ENCODE measurements at regions not wholly inside any gene's neighbourhood (a gene's known extent, or its start where the extent isn't known, plus 50 kb on each side); places are given as distances from the start of the nearest gene placed in this dataset.

DNA sequence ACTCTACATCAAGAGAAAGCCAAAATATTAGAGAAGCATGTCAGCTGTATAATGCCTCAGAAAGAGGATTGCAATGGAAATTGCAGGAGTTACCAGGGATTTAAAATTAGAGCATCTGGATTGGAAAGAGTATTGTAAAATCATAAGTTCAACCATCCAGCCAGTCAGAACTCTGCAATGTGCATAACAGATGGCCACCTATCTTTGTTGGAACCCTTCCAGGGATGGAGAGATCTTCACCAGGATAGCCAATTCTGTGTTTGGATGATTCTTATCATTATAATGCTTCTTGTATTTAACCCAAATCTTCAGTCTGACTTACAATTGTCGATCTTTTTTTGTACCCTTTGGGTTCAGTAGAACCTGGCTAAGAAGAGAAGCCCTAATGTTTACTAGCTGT, 164.4 kb downstream of the TLR4 start:
- H3K4me2 ChIP-seq (ENCODE audit: extremely low read depth, insufficient read depth, low read length): no peak overlapping the region
- H3K27ac ChIP-seq (ENCODE audit: insufficient read depth, low read length): no peak overlapping the region
- no peaks in the 10 kb centered on the region for H3K79me2 ChIP-seq (ENCODE audit: control insufficient read depth, insufficient read depth, low read length)
- no peak overlapping the region for H2AFZ ChIP-seq (ENCODE audit: low read length)
- H3K9ac ChIP-seq (ENCODE audit: insufficient read depth, low read length): no peak overlapping the region
- no peaks in the 10 kb centered on the region for H3K9me3 ChIP-seq (ENCODE audit: control insufficient read depth, insufficient read depth, low read depth, low read length)
- no peaks in the 10 kb centered on the region for H3K36me3 ChIP-seq (ENCODE audit: control insufficient read depth, insufficient read depth, low read length)
- DNase-seq (ENCODE audit: low read depth in 2 of 2): no peak
- no peak overlapping the region for H3K4me3 ChIP-seq (replicated peaks in 1 of 4; ENCODE audit: control extremely low read depth in 1 of 4, insufficient read depth in 1 of 4, low read depth in 3 of 4, low read length in 4 of 4)
- no peaks in the 10 kb centered on the region for H3K27me3 ChIP-seq (ENCODE audit: control insufficient read depth, insufficient read depth, low read length)
- TF ChIP-seq, protein P1, sequence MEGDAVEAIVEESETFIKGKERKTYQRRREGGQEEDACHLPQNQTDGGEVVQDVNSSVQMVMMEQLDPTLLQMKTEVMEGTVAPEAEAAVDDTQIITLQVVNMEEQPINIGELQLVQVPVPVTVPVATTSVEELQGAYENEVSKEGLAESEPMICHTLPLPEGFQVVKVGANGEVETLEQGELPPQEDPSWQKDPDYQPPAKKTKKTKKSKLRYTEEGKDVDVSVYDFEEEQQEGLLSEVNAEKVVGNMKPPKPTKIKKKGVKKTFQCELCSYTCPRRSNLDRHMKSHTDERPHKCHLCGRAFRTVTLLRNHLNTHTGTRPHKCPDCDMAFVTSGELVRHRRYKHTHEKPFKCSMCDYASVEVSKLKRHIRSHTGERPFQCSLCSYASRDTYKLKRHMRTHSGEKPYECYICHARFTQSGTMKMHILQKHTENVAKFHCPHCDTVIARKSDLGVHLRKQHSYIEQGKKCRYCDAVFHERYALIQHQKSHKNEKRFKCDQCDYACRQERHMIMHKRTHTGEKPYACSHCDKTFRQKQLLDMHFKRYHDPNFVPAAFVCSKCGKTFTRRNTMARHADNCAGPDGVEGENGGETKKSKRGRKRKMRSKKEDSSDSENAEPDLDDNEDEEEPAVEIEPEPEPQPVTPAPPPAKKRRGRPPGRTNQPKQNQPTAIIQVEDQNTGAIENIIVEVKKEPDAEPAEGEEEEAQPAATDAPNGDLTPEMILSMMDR (conservative IDR thresholded peaks at IDR 0.05 in 1 of 2, IDR thresholded peaks at IDR 0.05 in 1 of 2; ENCODE audit: low read depth in 1 of 2, low read length in 2 of 2): no peak
- no peak for TF ChIP-seq EZH2 (IDR thresholded peaks at IDR 0.05; ENCODE audit: low read length, missing control alignments)
- H4K20me1 ChIP-seq (ENCODE audit: control insufficient read depth, extremely low read depth, insufficient read depth, low read length): no peaks in the 10 kb centered on the region
- H3K4me1 ChIP-seq (ENCODE audit: control insufficient read depth, extremely low read depth, insufficient read depth, low read length): no peaks in the 10 kb centered on the region

DNA sequence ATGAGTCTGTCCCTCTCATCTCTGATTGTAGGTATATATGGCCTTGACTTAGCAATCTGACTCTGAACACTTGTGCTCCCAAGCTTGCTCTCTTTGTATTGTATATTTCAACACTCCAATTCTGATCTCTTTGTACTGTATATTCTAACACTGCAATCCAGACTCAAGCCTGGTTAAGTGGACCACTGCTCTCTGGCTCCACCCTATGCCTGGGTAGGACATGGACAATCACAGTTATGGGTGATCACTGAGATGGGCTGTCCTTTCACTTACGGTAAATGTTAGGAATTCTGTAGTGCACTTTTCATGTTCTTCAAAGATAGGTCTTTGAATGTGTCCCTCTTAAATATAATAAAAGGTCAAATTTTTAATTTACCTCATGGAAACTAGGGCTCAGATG, 165.1 kb downstream of the TLR4 start:
- no peak overlapping the region for H3K27ac ChIP-seq (ENCODE audit: insufficient read depth, low read length)
- H3K79me2 ChIP-seq (ENCODE audit: control insufficient read depth, insufficient read depth, low read length): no peaks in the 10 kb centered on the region
- no peak overlapping the region for H3K9ac ChIP-seq (ENCODE audit: insufficient read depth, low read length)
- no peaks in the 10 kb centered on the region for H4K20me1 ChIP-seq (ENCODE audit: control insufficient read depth, extremely low read depth, insufficient read depth, low read length)
- H3K27me3 ChIP-seq (ENCODE audit: control insufficient read depth, insufficient read depth, low read length): no peaks in the 10 kb centered on the region
- H3K4me2 ChIP-seq (ENCODE audit: extremely low read depth, insufficient read depth, low read length): no peak overlapping the region
- H3K36me3 ChIP-seq (ENCODE audit: control insufficient read depth, insufficient read depth, low read length): no peaks in the 10 kb centered on the region
- TF ChIP-seq, protein P1 (conservative IDR thresholded peaks at IDR 0.05 in 1 of 2, IDR thresholded peaks at IDR 0.05 in 1 of 2; ENCODE audit: low read depth in 1 of 2, low read length in 2 of 2): no peak
- TF ChIP-seq EZH2 (IDR thresholded peaks at IDR 0.05; ENCODE audit: low read length, missing control alignments): no peak
- H2AFZ ChIP-seq (ENCODE audit: low read length): no peak overlapping the region
- H3K4me1 ChIP-seq (ENCODE audit: control insufficient read depth, extremely low read depth, insufficient read depth, low read length): no peaks in the 10 kb centered on the region
- H3K4me3 ChIP-seq (replicated peaks in 1 of 4; ENCODE audit: control extremely low read depth in 1 of 4, insufficient read depth in 1 of 4, low read depth in 3 of 4, low read length in 4 of 4): no peak overlapping the region
- DNase-seq (ENCODE audit: low read depth in 2 of 2): no peak
- H3K9me3 ChIP-seq (ENCODE audit: control insufficient read depth, insufficient read depth, low read depth, low read length): no peaks in the 10 kb centered on the region

DNA sequence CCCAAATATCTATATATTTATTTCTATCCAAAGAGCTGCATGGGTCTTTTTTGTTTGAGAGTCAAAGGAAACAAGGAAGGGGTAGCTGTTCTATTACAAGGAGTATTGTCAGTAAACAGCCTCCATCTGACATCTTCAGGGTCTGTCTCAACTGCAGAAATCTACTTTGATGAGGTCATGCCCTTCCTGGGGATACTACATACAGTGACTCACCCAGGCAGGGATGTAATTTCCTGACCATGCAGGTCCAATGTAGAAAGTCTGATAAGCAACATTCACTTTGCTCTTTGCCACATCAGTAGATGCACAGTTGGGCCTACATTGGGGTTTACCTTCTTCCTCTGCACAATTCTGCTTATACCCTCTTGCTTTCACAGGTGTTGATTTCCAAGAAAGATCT, 165.5 kb downstream of the TLR4 start:
- H3K4me1 ChIP-seq (ENCODE audit: control insufficient read depth, extremely low read depth, insufficient read depth, low read length): no peaks in the 10 kb centered on the region
- no peaks in the 10 kb centered on the region for H3K36me3 ChIP-seq (ENCODE audit: control insufficient read depth, insufficient read depth, low read length)
- DNase-seq (ENCODE audit: low read depth in 2 of 2): no peak
- no peak overlapping the region for H3K9ac ChIP-seq (ENCODE audit: insufficient read depth, low read length)
- H3K79me2 ChIP-seq (ENCODE audit: control insufficient read depth, insufficient read depth, low read length): no peaks in the 10 kb centered on the region
- no peak overlapping the region for H3K27ac ChIP-seq (ENCODE audit: insufficient read depth, low read length)
- no peaks in the 10 kb centered on the region for H3K9me3 ChIP-seq (ENCODE audit: control insufficient read depth, insufficient read depth, low read depth, low read length)
- H4K20me1 ChIP-seq (ENCODE audit: control insufficient read depth, extremely low read depth, insufficient read depth, low read length): no peaks in the 10 kb centered on the region
- no peak for TF ChIP-seq EZH2 (IDR thresholded peaks at IDR 0.05; ENCODE audit: low read length, missing control alignments)
- TF ChIP-seq, protein P1 (conservative IDR thresholded peaks at IDR 0.05 in 1 of 2, IDR thresholded peaks at IDR 0.05 in 1 of 2; ENCODE audit: low read depth in 1 of 2, low read length in 2 of 2): no peak
- no peak overlapping the region for H2AFZ ChIP-seq (ENCODE audit: low read length)
- no peaks in the 10 kb centered on the region for H3K27me3 ChIP-seq (ENCODE audit: control insufficient read depth, insufficient read depth, low read length)
- no peak overlapping the region for H3K4me2 ChIP-seq (ENCODE audit: extremely low read depth, insufficient read depth, low read length)
- H3K4me3 ChIP-seq (replicated peaks in 1 of 4; ENCODE audit: control extremely low read depth in 1 of 4, insufficient read depth in 1 of 4, low read depth in 3 of 4, low read length in 4 of 4): no peak overlapping the region
